HL-60 (cell line): ENCODE measurements at regions not wholly inside any gene's neighbourhood (a gene's known extent, or its start where the extent isn't known, plus 50 kb on each side); places are given as distances from the start of the nearest gene placed in this dataset.

Experiments
- DNase-seq, 2 experiments: peaks; one replicate each; pipeline ENCODE4 v3.0.0-alpha.2; 2010 to 2020; ENCODE audit warnings: low read depth in 1 of 2, low spot score in 1 of 2
- H3K27ac ChIP-seq: fragments of 250-450 bp; sonication (Bioruptor Pico); replicated peaks from 2 replicates; pipeline ENCODE4 v1.5.1; 2020; ENCODE audit warnings: mild to moderate bottlenecking, moderate library complexity
- H3K27me3 ChIP-seq: fragments of 250-450 bp; sonication (Bioruptor Pico); 2 replicates; pipeline ENCODE4 v1.5.1; 2021; ENCODE audit warnings: mild to moderate bottlenecking, moderate library complexity; ENCODE audit not compliant: insufficient read depth, poor library complexity, severe bottlenecking
- H3K4me3 ChIP-seq: replicated peaks from 2 replicates; pipeline ENCODE4 v1.5.1; 2011; ENCODE audit warnings: mild to moderate bottlenecking, control low read depth, low read length; ENCODE audit not compliant: insufficient read depth
- CTCF ChIP-seq: IDR thresholded peaks from one replicate; pipeline ENCODE4 v1.5.1; 2011; ENCODE audit warnings: low read length, control low read depth, inconsistent platforms; ENCODE audit not compliant: insufficient read depth
- GABPA ChIP-seq: IDR thresholded peaks from 2 replicates; pipeline ENCODE4 v1.6.1; 2012; ENCODE audit warnings: low read depth
- POLR2AphosphoS5 ChIP-seq: IDR thresholded peaks from 2 replicates; pipeline ENCODE4 v1.6.1; 2012; ENCODE audit warnings: low read depth
- REST ChIP-seq: IDR thresholded peaks from 2 replicates; pipeline ENCODE4 v1.6.1; 2012; ENCODE audit warnings: low read depth; ENCODE audit not compliant: insufficient replicate concordance
- SPI1 ChIP-seq: IDR thresholded peaks from 2 replicates; pipeline ENCODE4 v1.6.1; 2012; ENCODE audit warnings: low read depth, mild to moderate bottlenecking, borderline replicate concordance

- Histone ChIP-seq H3K27me3 (no peaks in the 10 kb centered on the region), H3K4me3 (no peak overlapping the region), H3K27ac (no peak overlapping the region)
- no peak for TF ChIP-seq SPI1
- no peak for TF ChIP-seq CTCF
- no peak for TF ChIP-seq REST
- no peak for TF ChIP-seq POLR2AphosphoS5
- no peak for TF ChIP-seq GABPA
- no peak for DNase-seq
Observed at GRCh38 chr4:163688856-163689255, 194.4 kb downstream of the TMA16 start.

- Histone ChIP-seq H3K27ac (no peak overlapping the region), H3K4me3 (no peak overlapping the region), H3K27me3 (no peaks in the 10 kb centered on the region)
- TF ChIP-seq REST (no peak), SPI1 (no peak), CTCF (no peak), POLR2AphosphoS5 (no peak), GABPA (no peak)
- DNase-seq, result no peak
Observed at GRCh38 chr4:163693211-163693610, 198.7 kb downstream of the TMA16 start.

- Histone ChIP-seq H3K4me3 (no peak overlapping the region), H3K27ac (no peak overlapping the region), H3K27me3 (no peaks in the 10 kb centered on the region)
- no peak for TF ChIP-seq REST
- TF ChIP-seq POLR2AphosphoS5, result no peak
- no peak for TF ChIP-seq GABPA
- no peak for TF ChIP-seq SPI1
- TF ChIP-seq CTCF, result no peak
- DNase-seq, result no peak
Observed at GRCh38 chr4:163693776-163694175, 199.3 kb downstream of the TMA16 start.
